ENCODE measurements at regions not wholly inside any gene's neighbourhood (a gene's known extent, or its start where the extent isn't known, plus 50 kb on each side); places are given as distances from the start of the nearest gene placed in this dataset.

DNA sequence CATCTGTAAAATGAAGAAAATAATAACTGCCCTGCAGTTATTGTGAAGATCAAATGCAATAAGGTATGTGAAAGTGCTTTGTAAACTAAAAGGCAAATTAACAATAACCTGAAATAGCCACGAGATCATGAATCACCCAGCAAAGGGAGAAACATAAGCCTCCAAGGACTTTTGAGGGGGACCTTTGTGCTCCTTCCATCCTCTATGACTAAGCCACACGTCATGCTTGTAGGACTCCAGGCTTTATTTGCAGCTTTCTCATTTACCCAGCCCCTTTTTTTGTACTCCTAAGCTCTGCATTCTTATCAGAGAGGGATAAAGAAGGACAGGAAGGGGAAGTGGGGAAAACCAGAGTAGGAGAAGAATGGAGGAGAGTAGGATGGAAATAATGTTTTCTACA, 115.1 kb downstream of the PROX1 start:
- H2AFZ ChIP-seq (ENCODE audit: low read depth): no peak overlapping the region
- H3K4me3 ChIP-seq (ENCODE audit: low read depth in 2 of 2, low read length in 1 of 2): no peak overlapping the region
- no peaks in the 10 kb centered on the region for H3K9me2 ChIP-seq
- peaks cover 0 to 2% of the 10 kb centered on the region in 2 experiments; a peak in 1 of 4 replicates for H3K4me1 ChIP-seq (ENCODE audit: control insufficient read depth in 1 of 2, insufficient read depth in 2 of 2, low read depth in 1 of 2, low read length in 1 of 2)
- H3K4me2 ChIP-seq: no peak overlapping the region
- H4K20me1 ChIP-seq (ENCODE audit: insufficient read depth): no peaks in the 10 kb centered on the region
- H3K9ac ChIP-seq: no peak overlapping the region
- 12% methylated on average over 2 of the region's 2 CpGs for WGBS (ENCODE audit: low lambda C conversion rate)
- TF ChIP-seq FOSL2 (IDR thresholded peaks at IDR 0.05; ENCODE audit: borderline replicate concordance, low read depth) (0 out of 2 replicates have a peak, but pooled peaks have one; percentile 14), SIN3A (IDR thresholded peaks at IDR 0.05; ENCODE audit: borderline replicate concordance, low read depth, low read length) (no peak)
- POLR2A ChIA-PET: no interaction called here
- H3K79me2 ChIP-seq (ENCODE audit: insufficient read depth): no peaks in the 10 kb centered on the region
- H3K36me3 ChIP-seq (replicated peaks in 1 of 2; ENCODE audit: control insufficient read depth in 1 of 2, insufficient read depth in 2 of 2, low read length in 1 of 2): no peaks in the 10 kb centered on the region
- H3K27me3 ChIP-seq (ENCODE audit: insufficient read depth): no peaks in the 10 kb centered on the region
- H3F3A ChIP-seq (replicated peaks; ENCODE audit: insufficient read depth): no peaks in the 10 kb centered on the region
- H3K9me3 ChIP-seq: no peaks in the 10 kb centered on the region
- DNase-seq: no peak
- CTCF ChIA-PET: interaction anchor here (1.4 kb wide), 1 partner anchor 858 kb away, joined by 4 read pairs; no protein-coding TSS in a partner anchor
- H3K27ac ChIP-seq (ENCODE audit: low read depth in 2 of 2, low read length in 1 of 2): no peak overlapping the region

DNA sequence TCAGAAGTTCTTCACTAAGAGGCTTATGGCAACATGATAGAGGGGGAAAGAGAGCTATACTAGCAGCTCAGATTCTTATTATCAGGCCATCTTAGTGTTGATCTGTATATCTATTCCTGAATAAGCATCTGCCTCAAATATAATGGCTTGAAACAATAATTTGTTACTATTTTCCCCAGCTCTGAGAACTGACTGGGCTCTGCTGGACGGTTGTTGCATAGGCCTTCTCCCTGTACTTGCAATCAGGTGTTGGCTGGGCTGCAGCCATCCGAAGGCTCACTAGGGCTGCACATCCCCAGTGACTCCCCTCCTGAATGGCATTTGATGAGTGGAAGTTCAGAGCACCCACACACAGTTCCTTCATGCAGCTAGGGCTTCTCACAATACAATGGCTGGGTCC, 116.0 kb downstream of the PROX1 start:
- Histone ChIP-seq H3K4me3 (ENCODE audit: low read depth in 2 of 2, low read length in 1 of 2) (no peak overlapping the region), H3K79me2 (ENCODE audit: insufficient read depth) (no peaks in the 10 kb centered on the region), H3K4me2 (no peak overlapping the region), H3K9me2 (no peaks in the 10 kb centered on the region), H3F3A (replicated peaks; ENCODE audit: insufficient read depth) (no peaks in the 10 kb centered on the region), H3K27me3 (ENCODE audit: insufficient read depth) (no peaks in the 10 kb centered on the region), H3K27ac (ENCODE audit: low read depth in 2 of 2, low read length in 1 of 2) (no peak overlapping the region), H3K9me3 (no peaks in the 10 kb centered on the region), H2AFZ (ENCODE audit: low read depth) (no peak overlapping the region), H3K36me3 (replicated peaks in 1 of 2; ENCODE audit: control insufficient read depth in 1 of 2, insufficient read depth in 2 of 2, low read length in 1 of 2) (no peaks in the 10 kb centered on the region), H3K4me1 (ENCODE audit: control insufficient read depth in 1 of 2, insufficient read depth in 2 of 2, low read depth in 1 of 2, low read length in 1 of 2) (peaks cover 0 to 2% of the 10 kb centered on the region in 2 experiments; a peak in 1 of 4 replicates), H4K20me1 (ENCODE audit: insufficient read depth) (no peaks in the 10 kb centered on the region), H3K9ac (no peak overlapping the region)
- DNase-seq: no peak
- 23% methylated on average over 2 of the region's 2 CpGs for WGBS (ENCODE audit: low lambda C conversion rate)
- TF ChIP-seq MXI1 (IDR thresholded peaks at IDR 0.05; ENCODE audit: low read depth, low read length) (no peak), POLR2AphosphoS5 (IDR thresholded peaks at IDR 0.05; ENCODE audit: low read depth, low read length) (no peak), GABPA (IDR thresholded peaks at IDR 0.05; ENCODE audit: low read depth) (no peak)
- TF ChIP-seq, protein P1, sequence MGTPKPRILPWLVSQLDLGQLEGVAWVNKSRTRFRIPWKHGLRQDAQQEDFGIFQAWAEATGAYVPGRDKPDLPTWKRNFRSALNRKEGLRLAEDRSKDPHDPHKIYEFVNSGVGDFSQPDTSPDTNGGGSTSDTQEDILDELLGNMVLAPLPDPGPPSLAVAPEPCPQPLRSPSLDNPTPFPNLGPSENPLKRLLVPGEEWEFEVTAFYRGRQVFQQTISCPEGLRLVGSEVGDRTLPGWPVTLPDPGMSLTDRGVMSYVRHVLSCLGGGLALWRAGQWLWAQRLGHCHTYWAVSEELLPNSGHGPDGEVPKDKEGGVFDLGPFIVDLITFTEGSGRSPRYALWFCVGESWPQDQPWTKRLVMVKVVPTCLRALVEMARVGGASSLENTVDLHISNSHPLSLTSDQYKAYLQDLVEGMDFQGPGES (IDR thresholded peaks at IDR 0.05; ENCODE audit: low read depth, low read length): no peak
- ChIA-PET POLR2A (no interaction called here), CTCF (no interaction called here)

DNA sequence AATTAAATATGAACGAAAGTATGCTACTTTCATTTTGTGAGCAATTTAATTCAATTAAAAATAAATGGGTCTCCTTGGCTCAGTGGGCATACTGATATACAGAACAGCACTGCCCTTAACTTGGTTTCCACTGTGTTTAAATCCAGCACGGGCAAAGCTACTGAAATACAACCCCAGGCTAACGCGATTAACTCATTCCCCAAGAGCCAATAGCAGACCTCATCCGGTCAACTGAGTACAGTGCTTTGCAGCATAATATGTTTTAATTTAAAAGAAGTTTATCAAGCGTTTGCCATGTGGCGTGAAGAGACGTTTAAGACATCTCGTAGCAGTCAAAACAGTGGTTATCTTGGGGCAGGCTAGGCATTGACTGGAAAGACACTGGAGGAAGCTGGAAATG, 118.6 kb downstream of the PROX1 start:
- no peaks in the 10 kb centered on the region for H3F3A ChIP-seq (replicated peaks; ENCODE audit: insufficient read depth)
- H2AFZ ChIP-seq (ENCODE audit: low read depth): no peak overlapping the region
- CTCF ChIA-PET: interaction anchor here (2.2 kb wide), 1 partner anchor 17 kb away, joined by 9 read pairs; no protein-coding TSS in a partner anchor
- POLR2A ChIA-PET: no interaction called here
- no peaks in the 10 kb centered on the region for H3K9me3 ChIP-seq
- H3K27ac ChIP-seq (ENCODE audit: low read depth in 2 of 2, low read length in 1 of 2): no peak overlapping the region
- no peaks in the 10 kb centered on the region for H4K20me1 ChIP-seq (ENCODE audit: insufficient read depth)
- no peaks in the 10 kb centered on the region for H3K36me3 ChIP-seq (replicated peaks in 1 of 2; ENCODE audit: control insufficient read depth in 1 of 2, insufficient read depth in 2 of 2, low read length in 1 of 2)
- no peaks in the 10 kb centered on the region for H3K27me3 ChIP-seq (ENCODE audit: insufficient read depth)
- no peak overlapping the region for H3K9ac ChIP-seq
- peaks cover 0 to 4% of the 10 kb centered on the region in 2 experiments; a peak in 1 of 4 replicates for H3K4me1 ChIP-seq (ENCODE audit: control insufficient read depth in 1 of 2, insufficient read depth in 2 of 2, low read depth in 1 of 2, low read length in 1 of 2)
- no peak overlapping the region for H3K4me3 ChIP-seq (ENCODE audit: low read depth in 2 of 2, low read length in 1 of 2)
- H3K4me2 ChIP-seq: no peak overlapping the region
- H3K79me2 ChIP-seq (ENCODE audit: insufficient read depth): no peaks in the 10 kb centered on the region
- 62% methylated on average over 9 of the region's 9 CpGs for WGBS (ENCODE audit: low lambda C conversion rate)
- DNase-seq: no peak
- H3K9me2 ChIP-seq: no peaks in the 10 kb centered on the region
- TF ChIP-seq MXI1 (IDR thresholded peaks at IDR 0.05; ENCODE audit: low read depth, low read length): no peak
- no peak for TF ChIP-seq TAF1 (IDR thresholded peaks at IDR 0.05; ENCODE audit: borderline replicate concordance, low read depth, low read length)
- TF ChIP-seq GABPA (IDR thresholded peaks at IDR 0.05; ENCODE audit: low read depth): no peak
- TF ChIP-seq SIN3A (IDR thresholded peaks at IDR 0.05; ENCODE audit: borderline replicate concordance, low read depth, low read length): no peak
- no peak for TF ChIP-seq RFX5 (IDR thresholded peaks at IDR 0.05; ENCODE audit: low read length)
- no peak for TF ChIP-seq RAD21 (IDR thresholded peaks at IDR 0.05; ENCODE audit: low read length)
- TF ChIP-seq GATA2 (CRISPR knock-in tag; IDR thresholded peaks at IDR 0.05): no peak
- TF ChIP-seq, protein P2, sequence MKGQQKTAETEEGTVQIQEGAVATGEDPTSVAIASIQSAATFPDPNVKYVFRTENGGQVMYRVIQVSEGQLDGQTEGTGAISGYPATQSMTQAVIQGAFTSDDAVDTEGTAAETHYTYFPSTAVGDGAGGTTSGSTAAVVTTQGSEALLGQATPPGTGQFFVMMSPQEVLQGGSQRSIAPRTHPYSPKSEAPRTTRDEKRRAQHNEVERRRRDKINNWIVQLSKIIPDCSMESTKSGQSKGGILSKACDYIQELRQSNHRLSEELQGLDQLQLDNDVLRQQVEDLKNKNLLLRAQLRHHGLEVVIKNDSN (IDR thresholded peaks at IDR 0.05; ENCODE audit: borderline replicate concordance, low read depth): no peak
- no peak for TF ChIP-seq MEF2A (IDR thresholded peaks at IDR 0.05; ENCODE audit: borderline replicate concordance, low read depth)
- no peak for TF ChIP-seq FOSL2 (IDR thresholded peaks at IDR 0.05; ENCODE audit: borderline replicate concordance, low read depth)
- no peak for TF ChIP-seq EP300 (IDR thresholded peaks at IDR 0.05; ENCODE audit: borderline replicate concordance in 1 of 2, low read depth in 1 of 2, low read length in 1 of 2)
- TF ChIP-seq SMC3 (IDR thresholded peaks at IDR 0.05; ENCODE audit: low read depth, low read length): no peak
- TF ChIP-seq TCF12 (IDR thresholded peaks at IDR 0.05): no peak
- no peak for TF ChIP-seq NFIC (IDR thresholded peaks at IDR 0.05; ENCODE audit: borderline replicate concordance)
- no peak for TF ChIP-seq NRF1 (IDR thresholded peaks at IDR 0.05; ENCODE audit: low read depth, low read length)
- TF ChIP-seq POLR2AphosphoS5 (IDR thresholded peaks at IDR 0.05; ENCODE audit: low read depth, low read length): no peak
- TF ChIP-seq, protein P3, sequence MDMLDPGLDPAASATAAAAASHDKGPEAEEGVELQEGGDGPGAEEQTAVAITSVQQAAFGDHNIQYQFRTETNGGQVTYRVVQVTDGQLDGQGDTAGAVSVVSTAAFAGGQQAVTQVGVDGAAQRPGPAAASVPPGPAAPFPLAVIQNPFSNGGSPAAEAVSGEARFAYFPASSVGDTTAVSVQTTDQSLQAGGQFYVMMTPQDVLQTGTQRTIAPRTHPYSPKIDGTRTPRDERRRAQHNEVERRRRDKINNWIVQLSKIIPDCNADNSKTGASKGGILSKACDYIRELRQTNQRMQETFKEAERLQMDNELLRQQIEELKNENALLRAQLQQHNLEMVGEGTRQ (IDR thresholded peaks at IDR 0.05; ENCODE audit: borderline replicate concordance, low read depth, low read length): no peak
- TF ChIP-seq TEAD4 (IDR thresholded peaks at IDR 0.05; ENCODE audit: borderline replicate concordance, insufficient read depth): no peak
